GM21717 (cell line): ENCODE measurements at regions not wholly inside any gene's neighbourhood (a gene's known extent, or its start where the extent isn't known, plus 50 kb on each side); places are given as distances from the start of the nearest gene placed in this dataset.

Experiments used
- ATAC-seq: cut with Tn5 transposase; IDR thresholded peaks from one replicate; pipeline ENCODE4 v1.9.1; 2021; ENCODE audit warnings: mild to moderate bottlenecking, moderate library complexity; ENCODE audit not compliant: unreplicated experiment

DNA sequence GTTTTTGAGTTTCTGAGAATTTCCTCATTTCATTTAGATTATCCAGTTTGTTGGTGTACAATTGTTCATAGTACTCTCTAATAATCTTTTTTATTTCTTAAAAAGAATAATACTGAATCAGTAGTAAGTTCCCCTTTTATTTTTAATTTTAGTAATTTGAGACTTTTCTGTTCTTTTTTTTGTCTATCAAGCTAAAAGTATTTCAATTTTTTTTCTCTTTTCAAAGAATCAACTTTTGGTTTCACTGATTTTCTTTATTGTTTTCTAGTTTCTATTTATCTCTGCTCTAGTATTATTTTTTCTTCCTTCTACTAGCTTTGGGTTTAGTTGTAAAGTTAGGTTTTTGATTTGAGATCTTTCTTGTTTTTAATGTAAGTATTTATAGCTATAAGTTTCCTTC, 60.6 kb upstream of the ARL15 start:
- no peak for ATAC-seq

DNA sequence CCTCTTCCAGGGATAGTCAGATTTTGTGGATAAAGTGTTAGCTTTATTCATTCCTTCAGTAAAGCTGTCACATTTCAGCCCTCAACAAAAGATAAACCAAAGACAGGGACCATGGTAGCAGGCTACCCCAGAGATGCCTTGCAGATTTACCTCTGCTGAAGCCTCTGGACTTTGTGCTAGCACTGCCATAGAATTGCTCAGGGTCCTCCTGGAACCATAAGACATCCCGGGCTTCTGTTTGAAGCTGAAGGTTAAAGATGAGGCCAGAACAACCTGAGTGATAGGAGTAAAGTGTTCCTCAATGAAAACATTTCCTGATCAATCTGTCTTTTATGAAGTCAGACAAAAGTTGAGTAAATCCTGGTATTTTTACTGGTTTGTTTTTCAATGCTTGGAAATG, 57.5 kb upstream of the ARL15 start:
- no peak for ATAC-seq

DNA sequence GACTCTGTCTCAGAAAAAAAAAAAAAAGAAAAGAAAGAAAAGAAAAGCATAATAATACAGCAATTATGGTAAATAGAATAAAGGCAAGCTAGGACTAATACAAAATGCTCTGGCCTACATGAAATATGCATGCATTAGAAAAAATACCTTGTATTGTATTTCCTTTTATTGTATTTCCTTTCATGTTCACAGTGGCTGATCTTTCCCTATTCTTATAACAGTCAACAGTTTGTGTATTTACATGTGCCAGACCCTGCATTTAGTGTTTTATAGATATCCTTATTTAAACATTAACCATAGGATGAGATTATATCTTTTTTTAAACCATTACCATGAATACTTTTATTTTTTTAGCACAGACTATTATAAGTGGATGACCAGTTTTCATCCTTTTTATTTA, 56.3 kb upstream of the ARL15 start:
- ATAC-seq: no peak

DNA sequence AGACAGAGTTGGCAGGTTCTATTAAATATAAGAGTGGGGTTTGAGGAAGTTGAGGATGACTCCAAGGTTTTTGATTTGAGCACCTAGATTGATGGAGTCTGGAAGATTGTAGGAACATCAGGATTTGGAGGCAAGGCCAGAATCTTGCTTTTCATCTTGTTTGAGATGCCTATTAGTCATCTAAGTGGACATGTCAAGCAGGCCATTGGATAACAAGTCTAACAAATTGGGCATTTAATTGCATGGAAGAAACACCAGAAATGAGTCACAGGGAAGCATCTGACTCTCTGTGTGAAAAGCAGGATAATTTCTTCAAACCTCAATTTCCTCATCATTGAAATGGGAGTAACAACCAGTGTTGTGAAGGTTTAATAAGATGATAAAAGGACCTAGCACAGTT, 53.3 kb upstream of the ARL15 start:
- no peak for ATAC-seq

DNA sequence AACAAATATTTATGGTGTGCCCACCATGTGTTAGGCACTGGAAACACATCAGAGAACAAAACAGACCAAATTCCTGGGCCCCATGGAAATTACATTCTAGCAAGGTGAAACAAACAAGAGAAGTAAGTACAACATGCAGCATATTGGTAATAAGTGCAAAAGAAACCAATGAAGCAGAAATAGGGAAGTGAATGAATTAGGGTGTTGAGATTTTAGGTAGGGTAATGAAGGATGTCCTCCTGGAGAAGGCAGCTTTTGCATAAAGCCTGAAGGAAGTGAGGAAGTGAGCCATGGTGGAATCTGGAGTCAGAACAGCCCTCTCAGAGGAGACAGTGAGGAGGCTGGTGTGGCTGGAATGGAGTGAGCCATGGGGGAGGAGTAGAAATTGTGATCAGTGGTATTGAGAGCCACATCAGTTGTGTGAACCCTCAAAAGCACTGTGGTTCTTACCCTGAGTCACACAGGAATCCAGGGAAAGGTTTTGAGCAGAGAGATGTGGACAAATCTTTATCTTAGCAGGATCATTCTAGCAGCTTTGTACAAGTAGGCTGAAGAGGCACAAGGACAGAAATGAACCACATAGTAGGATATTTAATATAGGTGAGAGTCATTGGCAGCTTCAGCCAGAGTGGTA, 52.7 kb upstream of the ARL15 start:
- ATAC-seq: no peak

DNA sequence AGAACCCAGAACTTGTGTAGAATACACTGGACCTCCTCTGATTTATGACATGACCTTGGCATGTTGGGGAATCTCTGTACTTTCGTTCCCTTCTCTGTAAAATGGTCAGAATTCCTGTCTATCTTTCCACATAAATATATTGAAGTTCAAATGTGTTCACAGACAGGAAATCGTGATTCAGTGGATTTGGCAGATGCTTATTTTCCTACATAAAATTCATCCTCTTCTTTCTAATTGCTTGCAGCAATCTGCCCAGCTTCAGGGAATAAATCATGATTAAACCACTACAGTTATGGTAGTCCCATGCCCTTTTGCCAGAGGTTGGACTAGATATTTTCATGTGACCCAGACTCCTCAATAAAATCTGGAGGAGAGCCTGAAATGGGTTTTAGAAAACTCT, 52.1 kb upstream of the ARL15 start:
- ATAC-seq: no peak

DNA sequence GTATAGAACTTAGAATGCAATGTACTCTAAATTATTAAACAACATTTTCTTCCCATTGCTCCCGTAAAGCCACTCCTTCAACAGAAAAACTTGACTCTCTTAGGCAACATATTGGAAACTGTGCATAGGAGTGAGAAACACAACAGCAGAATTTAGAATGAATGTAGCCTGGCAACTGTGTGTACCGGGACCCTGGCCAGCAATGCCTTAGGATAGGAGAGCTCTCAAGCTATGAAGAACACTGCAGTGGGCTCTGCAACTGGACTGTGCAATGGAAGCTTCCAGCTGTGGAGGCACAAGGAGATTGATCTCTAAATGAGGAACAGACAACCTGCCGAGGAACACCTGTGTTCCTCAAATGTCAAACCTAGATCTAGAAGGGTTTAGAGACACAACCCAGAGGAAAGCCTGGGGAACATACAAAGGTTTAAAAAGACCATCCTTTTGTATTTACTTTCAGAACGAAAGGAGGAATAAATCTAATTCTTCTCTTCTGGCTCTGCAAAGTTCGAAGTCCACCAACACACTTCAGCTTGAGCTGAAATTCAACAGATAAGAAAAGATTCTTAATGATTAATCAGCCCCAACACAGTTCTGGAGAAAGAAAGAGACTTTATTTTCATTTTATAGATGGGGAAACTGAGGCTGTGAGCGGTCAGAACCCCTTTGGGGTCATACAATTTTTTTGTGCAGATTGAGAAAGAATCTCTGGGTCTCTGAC, 51.5 kb upstream of the ARL15 start:
- no peak for ATAC-seq

DNA sequence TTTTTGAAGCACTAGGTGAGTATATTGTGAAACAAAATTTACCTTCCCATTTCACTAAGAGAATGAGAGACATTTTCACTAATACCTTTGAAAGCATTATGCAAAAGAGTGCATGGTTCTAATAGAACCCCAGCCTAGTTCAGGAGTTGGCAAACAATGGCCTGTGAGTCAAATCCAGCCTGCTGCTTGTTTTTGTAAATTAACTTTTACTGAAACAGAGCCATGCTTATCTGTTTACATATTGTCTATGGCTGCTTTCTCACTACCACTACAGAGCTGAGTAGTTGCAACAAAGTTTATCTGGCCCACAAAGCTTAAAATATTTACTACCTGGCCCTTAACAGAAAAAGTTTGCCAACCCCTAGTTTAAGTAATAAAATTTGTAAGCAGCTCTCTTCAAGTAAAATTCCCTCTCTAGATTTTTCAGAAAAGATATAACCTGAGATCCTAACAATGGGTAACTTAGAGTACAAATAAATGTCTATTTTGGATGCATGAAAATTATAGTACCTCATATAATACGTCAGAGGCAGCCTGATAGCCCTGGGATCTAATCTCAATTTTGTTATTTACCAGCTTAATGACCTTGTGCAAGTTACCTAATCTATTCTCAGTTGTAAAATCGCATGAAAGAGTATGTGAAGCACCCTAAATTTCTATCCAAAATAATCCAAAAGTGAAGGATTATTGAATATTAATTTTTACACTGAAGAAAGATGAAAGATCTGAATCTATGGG, 50.7 kb upstream of the ARL15 start:
- no peak for ATAC-seq
